ENCODE measurements at regions not wholly inside any gene's neighbourhood (a gene's known extent, or its start where the extent isn't known, plus 50 kb on each side); places are given as distances from the start of the nearest gene placed in this dataset.

- Histone ChIP-seq H3K4me3 (no peak overlapping the region), H3K9me3 (no peaks in the 10 kb centered on the region), H3K36me3 (no peaks in the 10 kb centered on the region), H3K27me3 (replicated peaks; ENCODE audit: insufficient read depth) (no peaks in the 10 kb centered on the region), H3K27ac (no peak overlapping the region), H3K4me1 (ENCODE audit: control insufficient read depth in 1 of 2, low read depth in 2 of 2) (peaks cover 8 to 23% of the 10 kb centered on the region in 2 donors)
- DNase-seq (ENCODE audit: low spot score) (no peak), ATAC-seq (ENCODE audit: insufficient number of reproducible peaks, low FRiP score, low read depth) (no peak)
- TF ChIP-seq CTCF (IDR thresholded peaks at IDR 0.05): no peak
Measured at GRCh38 chr20:17848249-17849048, 120.1 kb downstream of the SNX5 start.

- DNase-seq (ENCODE audit: low spot score) (no peak), ATAC-seq (ENCODE audit: insufficient number of reproducible peaks, low FRiP score, low read depth) (no peak)
- H3K27ac ChIP-seq: no peak overlapping the region
- no peaks in the 10 kb centered on the region for H3K9me3 ChIP-seq
- H3K4me1 ChIP-seq (ENCODE audit: control insufficient read depth in 1 of 2, low read depth in 2 of 2): peaks cover 23 to 46% of the 10 kb centered on the region in 2 donors
- H3K36me3 ChIP-seq: no peaks in the 10 kb centered on the region
- no peak for TF ChIP-seq CTCF (IDR thresholded peaks at IDR 0.05)
- H3K4me3 ChIP-seq: no peak overlapping the region
- no peaks in the 10 kb centered on the region for H3K27me3 ChIP-seq (replicated peaks; ENCODE audit: insufficient read depth)
Measured at GRCh38 chr20:17845701-17846475, 122.7 kb downstream of the SNX5 start.

GRCh38 chr20:17844549-17845298 lies 123.9 kb downstream of the SNX5 start:
- H3K27me3 ChIP-seq (replicated peaks; ENCODE audit: insufficient read depth): no peaks in the 10 kb centered on the region
- H3K4me3 ChIP-seq: no peak overlapping the region
- H3K9me3 ChIP-seq: no peaks in the 10 kb centered on the region
- no peak overlapping the region for H3K27ac ChIP-seq
- H3K4me1 ChIP-seq (ENCODE audit: control insufficient read depth in 1 of 2, low read depth in 2 of 2): peaks cover 20 to 38% of the 10 kb centered on the region in 2 donors
- no peak for ATAC-seq (ENCODE audit: insufficient number of reproducible peaks, low FRiP score, low read depth)
- no peak for DNase-seq (ENCODE audit: low spot score)
- TF ChIP-seq CTCF (IDR thresholded peaks at IDR 0.05): no peak
- H3K36me3 ChIP-seq: no peaks in the 10 kb centered on the region

- ATAC-seq (ENCODE audit: insufficient number of reproducible peaks, low FRiP score, low read depth) (no peak), DNase-seq (ENCODE audit: low spot score) (no peak)
- peaks cover 20 to 33% of the 10 kb centered on the region in 2 donors for H3K4me1 ChIP-seq (ENCODE audit: control insufficient read depth in 1 of 2, low read depth in 2 of 2)
- H3K36me3 ChIP-seq: no peaks in the 10 kb centered on the region
- H3K9me3 ChIP-seq: no peaks in the 10 kb centered on the region
- H3K27ac ChIP-seq: peak overlapping the region; percentile 46 to 83
- no peaks in the 10 kb centered on the region for H3K27me3 ChIP-seq (replicated peaks; ENCODE audit: insufficient read depth)
- H3K4me3 ChIP-seq: no peak overlapping the region
- no peak for TF ChIP-seq CTCF (IDR thresholded peaks at IDR 0.05)
Measured at GRCh38 chr20:17844133-17844429, 124.5 kb downstream of the SNX5 start.
